GM18868 (cell line): ENCODE measurements at regions not wholly inside any gene's neighbourhood (a gene's known extent, or its start where the extent isn't known, plus 50 kb on each side); places are given as distances from the start of the nearest gene placed in this dataset.

Experiments
- ATAC-seq: cut with Tn5 transposase; IDR thresholded peaks from one replicate; pipeline ENCODE4 v1.9.1; 2021; ENCODE audit warnings: mild to moderate bottlenecking, moderate library complexity; ENCODE audit not compliant: unreplicated experiment

DNA sequence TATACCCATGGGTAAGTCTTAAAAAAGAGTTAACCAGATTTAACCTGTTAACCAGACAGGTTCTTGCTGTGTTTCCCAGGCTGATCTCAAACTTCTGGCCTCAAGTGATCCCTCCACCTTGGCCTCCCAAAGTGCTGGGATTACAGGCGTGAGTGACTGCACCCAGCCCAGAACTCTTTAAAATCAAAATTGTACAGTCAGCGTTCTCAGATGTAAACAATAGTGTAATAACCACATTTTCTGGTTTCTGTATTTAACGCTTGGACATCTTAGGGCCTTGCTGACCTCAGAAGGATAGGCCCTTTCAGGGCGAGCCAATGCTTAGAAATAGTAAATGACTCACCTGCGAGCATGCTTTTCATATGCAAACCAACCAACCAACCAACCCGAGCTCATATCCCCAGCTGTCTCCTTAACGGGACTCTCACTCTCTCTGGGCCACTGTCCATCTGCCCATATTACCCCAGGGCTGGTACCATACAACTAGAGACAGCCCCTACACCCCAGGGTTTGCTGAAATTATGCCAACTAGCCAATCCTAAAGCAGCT, 415.0 kb upstream of the XYLT1 start:
- no peak for ATAC-seq

DNA sequence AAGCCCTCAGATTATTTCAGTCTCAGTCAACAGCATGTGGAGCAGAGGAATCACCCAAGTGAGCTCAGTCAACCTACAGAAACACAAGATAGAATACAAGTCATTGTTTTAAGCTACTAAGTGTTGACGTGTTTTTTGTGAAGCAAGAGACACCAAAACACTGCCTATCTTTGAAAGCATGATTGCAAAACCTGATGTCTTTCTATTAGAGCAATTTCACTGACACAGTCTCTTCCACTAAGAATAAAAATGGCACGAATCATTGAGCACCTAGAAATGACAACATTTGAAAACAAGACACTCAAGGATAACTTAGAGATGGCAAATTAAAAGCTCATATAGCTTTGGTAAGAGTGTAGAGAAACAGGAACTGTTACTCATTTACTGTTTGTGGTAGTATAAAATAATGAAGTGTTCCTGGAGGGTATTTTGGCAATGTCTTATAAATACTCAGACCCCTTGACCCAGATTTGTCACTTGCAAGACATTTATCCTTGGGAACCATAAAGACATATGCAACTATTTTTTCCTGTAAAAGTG, 407.1 kb upstream of the XYLT1 start:
- ATAC-seq: no peak

DNA sequence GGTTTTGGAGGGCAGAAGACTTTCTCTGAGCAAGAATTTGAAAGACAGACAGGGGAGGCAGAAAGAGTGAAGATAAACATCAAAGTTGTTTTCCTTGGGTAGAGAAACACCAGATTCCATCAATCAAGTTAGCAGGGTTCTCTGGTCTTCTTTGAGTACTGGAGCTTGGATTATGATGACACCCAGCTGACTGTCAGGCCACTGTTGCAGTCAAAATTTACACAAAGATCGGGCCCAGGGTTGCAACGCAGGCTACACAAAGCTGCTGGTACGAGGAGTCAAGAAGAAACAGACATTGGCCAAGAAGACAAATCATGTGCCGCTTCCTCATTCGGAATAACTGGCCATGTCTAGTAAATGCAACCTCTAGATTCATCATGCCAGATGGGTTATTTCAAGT, 396.2 kb upstream of the XYLT1 start:
- no peak for ATAC-seq

DNA sequence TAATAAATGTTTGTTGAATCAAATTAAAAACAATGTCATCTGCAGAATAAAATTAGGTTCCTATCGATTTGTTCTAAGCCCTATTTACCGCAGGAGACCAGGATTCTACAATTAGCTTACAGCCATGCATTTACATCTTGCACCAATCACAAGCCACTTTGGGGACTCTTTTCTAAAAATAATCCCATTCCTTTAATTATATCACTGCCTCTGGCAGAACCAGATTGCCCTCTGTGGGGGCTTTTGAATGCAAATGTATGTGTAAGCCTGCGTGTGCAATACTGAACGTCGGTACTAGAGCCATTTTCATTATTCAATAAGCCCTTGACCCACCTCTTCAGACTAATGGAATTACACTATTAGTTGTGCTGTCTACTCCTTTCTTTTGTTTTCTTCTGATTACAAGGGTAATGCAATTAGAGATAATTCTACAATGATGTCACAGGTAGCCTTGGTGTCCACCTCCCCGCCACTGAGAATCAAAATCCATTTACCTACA, 391.3 kb upstream of the XYLT1 start:
- ATAC-seq: no peak

- ATAC-seq: no peak
Measured at GRCh38 chr16:17858061-17858460, 387.3 kb upstream of the XYLT1 start.

GRCh38 chr16:17853958-17854357, 383.2 kb upstream of the XYLT1 start:
- ATAC-seq: no peak

DNA sequence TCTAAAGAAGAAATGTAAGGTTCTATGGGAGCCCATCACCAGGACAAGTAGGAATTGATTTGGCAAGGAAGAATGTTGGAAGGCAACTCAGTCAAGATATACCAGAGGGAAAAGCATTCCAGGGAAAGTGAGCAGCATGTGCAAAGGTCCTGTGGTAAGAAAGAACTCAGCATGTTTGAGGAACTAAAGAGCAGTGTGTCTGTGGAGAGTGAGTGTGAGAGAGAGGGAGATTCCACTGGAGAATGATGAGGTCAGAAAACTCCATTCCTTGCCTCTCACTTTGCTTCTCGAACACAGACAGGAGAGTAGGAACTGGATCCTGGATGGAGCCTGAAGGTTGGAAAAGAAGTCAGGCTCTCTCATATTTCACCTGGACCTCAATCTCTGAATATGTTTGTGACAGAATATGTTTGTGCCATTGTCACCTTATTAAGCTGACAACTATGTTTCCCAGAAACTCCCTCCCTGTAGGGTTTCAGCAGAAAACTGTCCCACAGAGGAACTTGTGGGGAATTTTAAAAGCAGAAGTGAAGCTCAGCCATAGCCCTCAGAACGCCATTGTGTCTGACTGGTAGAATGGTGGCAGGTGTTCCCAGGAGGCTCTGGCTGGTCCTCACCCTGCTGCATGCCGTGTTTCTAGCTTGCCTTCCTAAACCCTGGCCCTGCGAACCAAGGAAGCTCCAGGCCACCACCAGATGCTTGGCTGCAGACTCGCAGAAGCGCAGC, 382.4 kb upstream of the XYLT1 start:
- no peak for ATAC-seq

DNA sequence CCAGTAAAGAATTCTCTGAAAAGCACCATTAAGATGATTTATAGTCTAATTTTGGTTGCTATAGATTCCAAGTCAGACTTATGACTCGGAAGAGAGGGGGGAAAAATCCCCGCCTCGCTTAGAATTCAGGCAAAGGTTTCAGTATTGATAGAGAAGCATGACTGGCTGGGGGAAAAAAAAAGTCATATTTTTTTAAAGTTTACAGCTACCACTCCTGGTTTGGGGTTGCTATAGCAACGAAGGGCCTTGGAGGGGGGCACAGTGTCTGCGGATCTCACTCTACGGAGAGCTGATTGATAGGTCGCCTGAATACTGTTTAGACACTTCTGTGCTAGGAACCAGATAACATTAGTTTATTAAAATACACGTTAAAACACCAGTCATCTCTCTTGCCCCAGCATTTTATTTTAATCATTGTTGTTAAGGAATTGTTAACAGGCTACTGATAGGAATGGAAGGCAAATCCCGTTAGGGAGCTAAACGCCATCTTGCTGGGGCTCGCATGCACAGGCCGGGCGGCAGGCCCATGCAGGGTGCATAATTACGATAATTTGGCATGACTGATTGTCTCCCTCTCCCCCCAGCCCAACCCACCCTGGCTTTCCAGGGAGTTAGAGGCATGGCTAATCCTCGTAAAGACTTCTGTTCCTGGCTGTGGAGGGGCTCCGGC, 380.0 kb upstream of the XYLT1 start:
- no peak for ATAC-seq

DNA sequence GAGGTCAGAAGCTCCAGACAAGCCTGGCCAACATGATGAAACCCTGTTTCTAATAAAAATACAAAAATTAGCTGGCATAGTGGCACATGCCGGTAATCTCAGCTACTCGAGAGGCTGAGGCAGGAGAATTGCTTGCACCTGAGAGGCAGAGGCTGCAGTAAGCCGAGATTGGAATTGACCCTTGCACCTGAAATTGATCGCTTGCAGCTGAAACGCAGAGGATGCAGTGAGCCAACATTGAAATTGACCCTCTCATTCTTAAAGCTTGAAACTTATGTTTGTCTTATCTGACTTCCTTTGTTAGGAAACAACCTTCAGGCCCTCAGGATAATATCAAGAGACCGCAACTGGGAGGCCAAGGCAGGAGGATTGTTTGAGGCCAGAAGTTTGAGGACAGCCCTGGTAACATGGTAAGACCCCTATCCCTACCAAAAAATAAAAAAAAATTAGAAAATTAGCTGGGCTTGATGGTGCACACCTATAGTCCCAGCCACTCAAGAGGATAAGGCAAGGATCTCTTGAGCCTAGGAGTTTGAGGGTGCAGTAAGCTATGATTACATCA, 376.6 kb upstream of the XYLT1 start:
- ATAC-seq: no peak

DNA sequence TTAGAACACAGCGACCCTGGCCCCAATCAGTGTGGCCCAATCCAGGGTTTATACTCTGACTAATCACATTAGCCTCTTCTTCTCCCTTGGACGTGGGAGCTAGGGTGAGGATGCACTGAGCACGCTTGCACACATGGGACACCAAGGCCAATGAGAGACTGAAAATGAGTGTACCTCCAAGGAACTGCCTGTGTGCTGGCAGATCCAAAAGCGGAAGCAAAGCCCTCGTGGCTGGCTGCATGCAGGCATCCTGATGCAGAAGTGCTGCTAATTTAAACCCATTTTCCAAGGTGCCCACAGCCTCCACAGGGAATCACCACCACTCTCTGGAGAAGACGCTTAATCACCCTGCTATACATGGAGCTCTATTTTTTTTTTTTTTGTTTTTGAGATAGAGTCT, 375.3 kb upstream of the XYLT1 start:
- no peak for ATAC-seq

DNA sequence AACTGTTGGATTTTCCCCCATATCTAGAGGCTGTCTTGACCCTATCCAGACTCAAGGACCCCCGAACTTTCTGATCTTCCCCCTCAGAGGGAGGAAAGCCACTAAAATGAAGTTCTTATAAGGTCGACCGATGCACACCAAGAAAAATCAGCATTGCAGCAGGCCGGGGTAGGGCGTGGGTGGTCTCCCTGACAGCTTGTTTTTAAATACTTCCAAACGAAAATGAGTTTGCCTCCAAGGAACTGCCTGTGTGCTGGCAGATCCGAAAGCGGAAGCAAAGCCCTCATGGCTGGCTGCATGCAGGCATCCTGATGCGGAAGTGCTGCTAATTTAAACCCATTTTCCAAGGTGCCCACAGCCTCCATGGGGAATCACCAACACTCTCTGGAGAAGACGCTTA, 374.3 kb upstream of the XYLT1 start:
- no peak for ATAC-seq

DNA sequence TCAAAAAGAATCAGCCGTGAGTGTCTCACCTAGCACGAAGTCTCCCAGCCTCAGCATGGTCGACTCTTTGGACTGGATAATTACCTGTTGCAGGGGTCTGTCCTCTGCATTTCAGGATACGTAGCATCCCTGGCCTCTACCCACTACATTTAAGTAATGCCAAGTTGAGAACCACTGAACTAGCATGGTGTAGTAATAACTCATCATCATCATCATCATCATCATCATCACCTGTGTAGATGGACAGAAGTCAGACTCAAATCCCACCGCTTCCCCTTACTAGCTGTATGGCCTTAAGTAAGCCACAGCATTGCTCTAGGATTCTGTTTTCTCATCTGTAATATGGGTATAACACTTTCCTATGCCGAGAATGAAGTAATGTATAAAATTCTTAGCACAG, 373.1 kb upstream of the XYLT1 start:
- no peak for ATAC-seq

DNA sequence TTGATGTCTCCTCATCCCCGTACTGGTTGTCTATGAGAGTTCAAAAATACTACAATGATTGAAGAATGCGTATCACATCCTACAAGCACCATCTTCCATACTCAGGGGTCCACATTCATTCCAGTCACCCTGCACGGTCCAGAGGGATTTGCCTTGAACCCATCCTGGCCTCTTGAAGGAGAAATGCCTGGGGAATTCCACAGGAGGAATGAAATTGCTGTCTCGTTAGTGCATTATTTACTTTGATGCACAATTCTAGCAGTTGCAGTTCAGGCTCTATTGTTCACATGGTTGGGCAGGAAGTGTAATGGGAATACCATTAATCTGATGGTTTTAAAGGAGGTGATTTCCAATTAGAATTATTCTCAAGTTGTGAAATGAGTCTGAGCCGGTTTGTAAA, 369.1 kb upstream of the XYLT1 start:
- ATAC-seq: no peak

GRCh38 chr16:17839272-17839671, 368.5 kb upstream of the XYLT1 start:
- ATAC-seq: no peak

DNA sequence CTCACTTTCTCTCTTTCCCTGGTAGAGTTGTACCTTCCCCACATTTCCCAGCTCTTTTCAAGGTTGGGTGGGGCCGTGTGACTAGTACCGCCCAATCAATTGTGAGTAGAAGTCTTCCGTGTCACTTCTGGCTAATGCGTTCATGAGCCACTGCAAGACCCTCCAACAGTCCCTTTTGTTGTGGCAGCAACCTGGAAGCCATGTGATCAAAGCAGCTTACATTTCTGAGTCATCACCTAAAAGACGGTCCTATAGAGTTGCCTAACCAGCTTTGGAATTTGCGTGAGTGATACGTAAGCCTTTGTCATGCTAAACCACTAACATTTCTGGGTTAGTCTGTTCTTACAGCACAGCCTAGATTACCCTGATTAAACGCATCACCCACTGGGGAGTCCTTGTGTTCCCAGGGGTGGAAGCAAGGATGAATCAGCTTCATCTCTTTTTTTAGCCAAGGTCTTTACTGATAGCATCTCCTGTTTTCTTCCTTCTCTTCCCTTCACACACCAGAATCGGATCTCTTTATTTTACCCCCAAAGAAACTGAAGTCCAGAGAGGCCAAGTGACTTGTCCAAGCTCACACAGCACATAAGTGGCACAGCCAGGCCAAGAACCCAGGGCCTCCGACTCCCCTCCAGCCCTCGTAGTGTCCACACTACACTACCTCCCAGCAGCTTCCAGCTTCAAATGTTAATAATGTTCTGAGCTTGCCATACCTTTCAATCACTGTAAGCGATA, 366.3 kb upstream of the XYLT1 start:
- ATAC-seq: no peak

GRCh38 chr16:17835118-17835876, 364.5 kb upstream of the XYLT1 start:
- ATAC-seq: no peak

GRCh38 chr16:17832738-17833137, 362.0 kb upstream of the XYLT1 start:
- ATAC-seq: no peak

- no peak for ATAC-seq
Measured at GRCh38 chr16:17831330-17831729, 360.6 kb upstream of the XYLT1 start.

- no peak for ATAC-seq
Measured at GRCh38 chr16:17830651-17831050, 359.9 kb upstream of the XYLT1 start.

GRCh38 chr16:17829811-17830210, 359.1 kb upstream of the XYLT1 start:
- ATAC-seq: no peak
